ENCODE measurements at regions not wholly inside any gene's neighbourhood (a gene's known extent, or its start where the extent isn't known, plus 50 kb on each side); places are given as distances from the start of the nearest gene placed in this dataset.

- no peak for DNase-seq (ENCODE audit: low read depth in 4 of 4, low spot score in 1 of 4)
These were observed 639.8 kb upstream of the ZEB2 start for GRCh38 chr2:145159676-145160075.

GRCh38 chr2:145157741-145158591, 638.0 kb upstream of the ZEB2 start:
- no peak for DNase-seq (ENCODE audit: low read depth in 4 of 4, low spot score in 1 of 4)

- DNase-seq (ENCODE audit: low read depth in 4 of 4, low spot score in 1 of 4): no peak
These were observed 637.2 kb upstream of the ZEB2 start for GRCh38 chr2:145157036-145157675.

GRCh38 chr2:145156199-145156598, 636.3 kb upstream of the ZEB2 start:
- DNase-seq (ENCODE audit: low read depth in 4 of 4, low spot score in 1 of 4): no peak

GRCh38 chr2:145155196-145155595, 635.3 kb upstream of the ZEB2 start:
- DNase-seq (ENCODE audit: low read depth in 4 of 4, low spot score in 1 of 4): no peak

- DNase-seq (ENCODE audit: low read depth in 4 of 4, low spot score in 1 of 4): no peak
These were observed 634.8 kb upstream of the ZEB2 start for GRCh38 chr2:145154731-145155130.

GRCh38 chr2:145146691-145147090, 626.8 kb upstream of the ZEB2 start:
- no peak for DNase-seq (ENCODE audit: low read depth in 4 of 4, low spot score in 1 of 4)

- DNase-seq (ENCODE audit: low read depth in 4 of 4, low spot score in 1 of 4): no peak
These were observed 624.3 kb upstream of the ZEB2 start for GRCh38 chr2:145144131-145144728.

GRCh38 chr2:145141981-145142380, 622.1 kb upstream of the ZEB2 start:
- DNase-seq (ENCODE audit: low read depth in 4 of 4, low spot score in 1 of 4): no peak

- DNase-seq (ENCODE audit: low read depth in 4 of 4, low spot score in 1 of 4): no peak
These were observed 620.7 kb upstream of the ZEB2 start for GRCh38 chr2:145140658-145141057.

GRCh38 chr2:145138626-145139025, 618.7 kb upstream of the ZEB2 start:
- no peak for DNase-seq (ENCODE audit: low read depth in 4 of 4, low spot score in 1 of 4)

- no peak for DNase-seq (ENCODE audit: low read depth in 4 of 4, low spot score in 1 of 4)
These were observed 618.0 kb upstream of the ZEB2 start for GRCh38 chr2:145137901-145138300.

GRCh38 chr2:145137211-145137610, 617.3 kb upstream of the ZEB2 start:
- DNase-seq (ENCODE audit: low read depth in 4 of 4, low spot score in 1 of 4): no peak

GRCh38 chr2:145136702-145137101, 616.8 kb upstream of the ZEB2 start:
- DNase-seq (ENCODE audit: low read depth in 4 of 4, low spot score in 1 of 4): no peak

- no peak for DNase-seq (ENCODE audit: low read depth in 4 of 4, low spot score in 1 of 4)
These were observed 606.2 kb upstream of the ZEB2 start for GRCh38 chr2:145126146-145126545.

GRCh38 chr2:145124085-145124484, 604.2 kb upstream of the ZEB2 start:
- DNase-seq (ENCODE audit: low read depth in 4 of 4, low spot score in 1 of 4): no peak

GRCh38 chr2:145123606-145124005, 603.7 kb upstream of the ZEB2 start:
- DNase-seq (ENCODE audit: low read depth in 4 of 4, low spot score in 1 of 4): no peak

- no peak for DNase-seq (ENCODE audit: low read depth in 4 of 4, low spot score in 1 of 4)
These were observed 599.3 kb upstream of the ZEB2 start for GRCh38 chr2:145119225-145119624.

- no peak for DNase-seq (ENCODE audit: low read depth in 4 of 4, low spot score in 1 of 4)
These were observed 597.2 kb upstream of the ZEB2 start for GRCh38 chr2:145116834-145117725.

- no peak for DNase-seq (ENCODE audit: low read depth in 4 of 4, low spot score in 1 of 4)
These were observed 596.1 kb upstream of the ZEB2 start for GRCh38 chr2:145116056-145116455.

- DNase-seq (ENCODE audit: low read depth in 4 of 4, low spot score in 1 of 4): no peak
These were observed 594.8 kb upstream of the ZEB2 start for GRCh38 chr2:145114726-145115125.

Data from stimulated activated CD4-positive, alpha-beta T cell treated with anti-CD3 and anti-CD28 coated beads, Interleukin-1b, Interleukin-23, amount 100 ng/mL, for 24 hours (primary cell).